ENCODE measurements at regions not wholly inside any gene's neighbourhood (a gene's known extent, or its start where the extent isn't known, plus 50 kb on each side); places are given as distances from the start of the nearest gene placed in this dataset.

DNA sequence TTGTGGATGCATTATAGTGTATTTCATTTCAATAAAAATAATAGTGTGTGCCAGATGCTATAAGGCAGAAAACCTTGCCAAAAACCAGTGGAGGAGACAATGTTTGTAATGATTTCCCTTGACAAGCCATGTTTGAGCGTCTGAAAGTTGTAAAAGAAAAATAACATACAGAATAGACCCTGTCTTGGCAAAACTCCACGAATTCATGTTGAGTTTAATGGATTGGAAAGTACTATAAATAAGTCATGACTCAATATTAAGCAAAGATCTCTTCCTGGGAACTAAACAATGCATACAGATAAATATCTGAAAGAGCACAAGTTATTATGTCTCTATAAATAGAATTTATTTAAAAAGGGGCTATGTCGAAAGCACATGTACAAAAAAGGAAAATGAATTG, 543.5 kb downstream of the GABRG1 start:
- H3K56ac ChIP-seq (ENCODE audit: extremely low read depth, insufficient read depth, low read length): no peak overlapping the region
- H3K18ac ChIP-seq (ENCODE audit: low read depth, low read length): no peak overlapping the region
- H3K27ac ChIP-seq (ENCODE audit: insufficient read depth, low read length): no peak overlapping the region
- CTCF ChIA-PET: no interaction called here
- no peak for DNase-seq
- no peak overlapping the region for H2BK5ac ChIP-seq (ENCODE audit: low read depth, low read length, poor library complexity, severe bottlenecking)
- H3K9me3 ChIP-seq (ENCODE audit: control insufficient read depth, insufficient read depth, low read length): peaks cover 5% of the 10 kb centered on the region
- dilution Hi-C loops (cut with HindIII; ENCODE audit: low sequenced_read_pairs, unreplicated experiment) (no loop called here), in situ Hi-C loops (cut with MboI; ENCODE audit: low sequenced_read_pairs) (no loop called here), intact Hi-C loops (cut with micrococcal nuclease) (no loop called here)
- no TSS peak for BruUV-seq (replicated peaks)
- H2AK9ac ChIP-seq (replicated peaks; ENCODE audit: low read depth, low read length, poor library complexity): no peak overlapping the region
- H2AFZ ChIP-seq (replicated peaks; ENCODE audit: low read length, poor library complexity): no peak overlapping the region
- no peaks in the 10 kb centered on the region for H3K79me1 ChIP-seq (ENCODE audit: low read depth in 1 of 2, low read length in 2 of 2)
- TF ChIP-seq SMC3 (IDR thresholded peaks at IDR 0.05; ENCODE audit: low read depth, low read length) (no peak), CHD1 (IDR thresholded peaks at IDR 0.05; ENCODE audit: low read depth, low read length) (no peak), NFE2L2 (IDR thresholded peaks at IDR 0.05; ENCODE audit: low read depth, low read length) (no peak), RAD21 (IDR thresholded peaks at IDR 0.05; ENCODE audit: low read length) (no peak), MXI1 (IDR thresholded peaks at IDR 0.05; ENCODE audit: borderline replicate concordance, low read depth, low read length) (no peak), MAFK (IDR thresholded peaks at IDR 0.05; ENCODE audit: low read depth, low read length) (no peak), POLR2A (IDR thresholded peaks at IDR 0.05; ENCODE audit: low read depth, low read length) (no peak), RCOR1 (IDR thresholded peaks at IDR 0.05; ENCODE audit: insufficient replicate concordance, low read length) (no peak), RFX5 (IDR thresholded peaks at IDR 0.05; ENCODE audit: low read depth, low read length) (no peak), MAZ (IDR thresholded peaks at IDR 0.05; ENCODE audit: borderline replicate concordance, low read depth, low read length) (no peak), BHLHE40 (IDR thresholded peaks at IDR 0.05; ENCODE audit: low read depth, low read length) (no peak), CEBPB (IDR thresholded peaks at IDR 0.05; ENCODE audit: low read depth, low read length) (no peak), FOS (IDR thresholded peaks at IDR 0.05; ENCODE audit: low read depth, low read length) (no peak)
- TF ChIP-seq, protein P1, sequence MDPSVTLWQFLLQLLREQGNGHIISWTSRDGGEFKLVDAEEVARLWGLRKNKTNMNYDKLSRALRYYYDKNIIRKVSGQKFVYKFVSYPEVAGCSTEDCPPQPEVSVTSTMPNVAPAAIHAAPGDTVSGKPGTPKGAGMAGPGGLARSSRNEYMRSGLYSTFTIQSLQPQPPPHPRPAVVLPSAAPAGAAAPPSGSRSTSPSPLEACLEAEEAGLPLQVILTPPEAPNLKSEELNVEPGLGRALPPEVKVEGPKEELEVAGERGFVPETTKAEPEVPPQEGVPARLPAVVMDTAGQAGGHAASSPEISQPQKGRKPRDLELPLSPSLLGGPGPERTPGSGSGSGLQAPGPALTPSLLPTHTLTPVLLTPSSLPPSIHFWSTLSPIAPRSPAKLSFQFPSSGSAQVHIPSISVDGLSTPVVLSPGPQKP (IDR thresholded peaks at IDR 0.05; ENCODE audit: borderline replicate concordance, low read depth, low read length): no peak
- TF ChIP-seq, protein P2, sequence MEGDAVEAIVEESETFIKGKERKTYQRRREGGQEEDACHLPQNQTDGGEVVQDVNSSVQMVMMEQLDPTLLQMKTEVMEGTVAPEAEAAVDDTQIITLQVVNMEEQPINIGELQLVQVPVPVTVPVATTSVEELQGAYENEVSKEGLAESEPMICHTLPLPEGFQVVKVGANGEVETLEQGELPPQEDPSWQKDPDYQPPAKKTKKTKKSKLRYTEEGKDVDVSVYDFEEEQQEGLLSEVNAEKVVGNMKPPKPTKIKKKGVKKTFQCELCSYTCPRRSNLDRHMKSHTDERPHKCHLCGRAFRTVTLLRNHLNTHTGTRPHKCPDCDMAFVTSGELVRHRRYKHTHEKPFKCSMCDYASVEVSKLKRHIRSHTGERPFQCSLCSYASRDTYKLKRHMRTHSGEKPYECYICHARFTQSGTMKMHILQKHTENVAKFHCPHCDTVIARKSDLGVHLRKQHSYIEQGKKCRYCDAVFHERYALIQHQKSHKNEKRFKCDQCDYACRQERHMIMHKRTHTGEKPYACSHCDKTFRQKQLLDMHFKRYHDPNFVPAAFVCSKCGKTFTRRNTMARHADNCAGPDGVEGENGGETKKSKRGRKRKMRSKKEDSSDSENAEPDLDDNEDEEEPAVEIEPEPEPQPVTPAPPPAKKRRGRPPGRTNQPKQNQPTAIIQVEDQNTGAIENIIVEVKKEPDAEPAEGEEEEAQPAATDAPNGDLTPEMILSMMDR (conservative IDR thresholded peaks at IDR 0.05; ENCODE audit: low read depth, low read length): no peak
- TF ChIP-seq, protein P3, sequence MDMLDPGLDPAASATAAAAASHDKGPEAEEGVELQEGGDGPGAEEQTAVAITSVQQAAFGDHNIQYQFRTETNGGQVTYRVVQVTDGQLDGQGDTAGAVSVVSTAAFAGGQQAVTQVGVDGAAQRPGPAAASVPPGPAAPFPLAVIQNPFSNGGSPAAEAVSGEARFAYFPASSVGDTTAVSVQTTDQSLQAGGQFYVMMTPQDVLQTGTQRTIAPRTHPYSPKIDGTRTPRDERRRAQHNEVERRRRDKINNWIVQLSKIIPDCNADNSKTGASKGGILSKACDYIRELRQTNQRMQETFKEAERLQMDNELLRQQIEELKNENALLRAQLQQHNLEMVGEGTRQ (IDR thresholded peaks at IDR 0.05; ENCODE audit: low read depth, low read length): no peak
- H4K91ac ChIP-seq (ENCODE audit: insufficient read depth, low read depth, low read length): no peak overlapping the region
- H3K27me3 ChIP-seq (ENCODE audit: control insufficient read depth, insufficient read depth, low read length): no peaks in the 10 kb centered on the region
- no peak overlapping the region for H2AK5ac ChIP-seq (ENCODE audit: low read depth, low read length)
- no peak overlapping the region for H3K4me3 ChIP-seq (ENCODE audit: insufficient read depth, low read depth, low read length)
- no peaks in the 10 kb centered on the region for H3K36me3 ChIP-seq (ENCODE audit: control insufficient read depth, insufficient read depth, low read length)
- H3K9me1 ChIP-seq (ENCODE audit: insufficient read depth, low read length): no peaks in the 10 kb centered on the region
- H3K4ac ChIP-seq (ENCODE audit: low read depth, low read length): no peak overlapping the region
- no peak for ATAC-seq (ENCODE audit: low read depth)
- no peaks in the 10 kb centered on the region for H4K20me1 ChIP-seq (ENCODE audit: insufficient read depth, low read length)
- H4K5ac ChIP-seq (ENCODE audit: low read depth, low read length): no peak overlapping the region
- no peak overlapping the region for H2BK20ac ChIP-seq (ENCODE audit: low read depth, low read length)
- no CpG with 5 or more reads among the region's 3 CpGs for WGBS, 2 experiments (ENCODE audit: extremely low coverage in 2 of 2, insufficient read length in 1 of 2)
- no peaks in the 10 kb centered on the region for H3K4me1 ChIP-seq (ENCODE audit: control insufficient read depth, insufficient read depth, low read length)
- H4K8ac ChIP-seq (ENCODE audit: low read depth in 2 of 2, low read length in 2 of 2): no peak overlapping the region
- POLR2A ChIA-PET (ENCODE audit: unreplicated experiment): no interaction called here
- no peak overlapping the region for H3K14ac ChIP-seq (replicated peaks; ENCODE audit: low read depth, low read length)
- H2BK120ac ChIP-seq (ENCODE audit: low read depth, low read length): no peak overlapping the region
- H3K23ac ChIP-seq (ENCODE audit: low read depth, low read length): no peak overlapping the region
- no peak overlapping the region for H3K4me2 ChIP-seq (ENCODE audit: low read depth, low read length)
- no peak overlapping the region for H3K9ac ChIP-seq (ENCODE audit: low read depth, low read length)
- no peak overlapping the region for H2BK15ac ChIP-seq (ENCODE audit: low read depth, low read length)

Measured in IMR-90 (cell line).